Activated CD8-positive, alpha-beta T cell treated with anti-CD3 and anti-CD28 coated beads for 36 hours (primary cell): ENCODE measurements at regions not wholly inside any gene's neighbourhood (a gene's known extent, or its start where the extent isn't known, plus 50 kb on each side); places are given as distances from the start of the nearest gene placed in this dataset.

Source experiments
- ATAC-seq: fragments of 200-7000 bp; cut with Tn5 transposase; one replicate; pipeline ENCODE4 v1.10.0; 2021; ENCODE audit warnings: mild to moderate bottlenecking, moderate library complexity
- CTCF ChIA-PET: fragments of 350-600 bp; sonication (Branson Sonifier 250); formaldehyde crosslinking; loops from one replicate; lab custom pipeline; 2021; ENCODE audit warnings: antibody characterized with exemption; lab: Charles Lee
- POLR2A ChIA-PET: fragments of 350-600 bp; sonication (Branson Sonifier 250); formaldehyde crosslinking; loops from one replicate; lab custom pipeline; 2021; ENCODE audit warnings: antibody characterized with exemption; lab: Charles Lee
- DNase-seq: peaks from one replicate; pipeline ENCODE4 v3.0.0-alpha.2; 2020
- H3K27ac Mint-ChIP-seq: one replicate; pipeline ENCODE4 v1.8.0; 2021; ENCODE audit warnings: mild to moderate bottlenecking, mixed read lengths
- H3K27me3 Mint-ChIP-seq: one replicate; pipeline ENCODE4 v1.8.0; 2021; ENCODE audit warnings: mixed read lengths
- H3K36me3 Mint-ChIP-seq: one replicate; pipeline ENCODE4 v1.8.0; 2021; ENCODE audit warnings: low read depth, mixed read lengths
- H3K4me1 Mint-ChIP-seq: one replicate; pipeline ENCODE4 v1.8.0; 2021; ENCODE audit warnings: low read depth, mixed read lengths
- H3K4me3 Mint-ChIP-seq: one replicate; pipeline ENCODE4 v1.8.0; 2021; ENCODE audit warnings: mild to moderate bottlenecking, moderate library complexity, mixed read lengths
- H3K9me3 Mint-ChIP-seq: one replicate; pipeline ENCODE4 v1.8.0; 2021; ENCODE audit warnings: mixed read lengths
- CTCF ChIP-seq: fragments of 200-600 bp; IDR thresholded peaks from one replicate; pipeline ENCODE4 v1.8.0; 2022; ENCODE audit warnings: antibody characterized with exemption, mild to moderate bottlenecking
- intact Hi-C: fragments of 100-400 bp; cut with micrococcal nuclease; formaldehyde crosslinking; loops from one replicate; pipeline ENCODE4 v1.10.0; 2022

- TF ChIP-seq CTCF: no peak
- CTCF ChIA-PET: no interaction called here
- Mint-ChIP-seq H3K4me1 (no peaks in the 10 kb centered on the region), H3K27me3 (no peaks in the 10 kb centered on the region), H3K9me3 (no peaks in the 10 kb centered on the region), H3K4me3 (no peak overlapping the region), H3K36me3 (no peaks in the 10 kb centered on the region), H3K27ac (no peak overlapping the region)
- intact Hi-C loops: no loop called here
- DNase-seq (no peak), ATAC-seq (no peak)
- POLR2A ChIA-PET: no interaction called here
Measured at GRCh38 chr4:74608151-74608949, 163.4 kb downstream of the AREG start.

- no peak for TF ChIP-seq CTCF
- Mint-ChIP-seq H3K9me3 (no peaks in the 10 kb centered on the region), H3K4me1 (no peaks in the 10 kb centered on the region), H3K27ac (no peak overlapping the region), H3K36me3 (no peaks in the 10 kb centered on the region), H3K4me3 (no peak overlapping the region), H3K27me3 (no peaks in the 10 kb centered on the region)
- DNase-seq (no peak), ATAC-seq (no peak)
- intact Hi-C loops: no loop called here
- ChIA-PET CTCF (interaction anchor here (1.2 kb wide), 1 partner anchor 12 kb away, joined by 3 read pairs; no protein-coding TSS in a partner anchor), POLR2A (no interaction called here)
Measured at GRCh38 chr4:74610491-74610890, 165.6 kb downstream of the AREG start.

GRCh38 chr4:74612837-74613236 is 167.9 kb downstream of the AREG start:
- Mint-ChIP-seq H3K9me3 (peaks cover 2% of the 10 kb centered on the region), H3K36me3 (no peaks in the 10 kb centered on the region), H3K27me3 (no peaks in the 10 kb centered on the region), H3K4me3 (no peak overlapping the region), H3K27ac (no peak overlapping the region), H3K4me1 (no peaks in the 10 kb centered on the region)
- TF ChIP-seq CTCF: no peak
- ChIA-PET POLR2A (no interaction called here), CTCF (no interaction called here)
- DNase-seq (no peak), ATAC-seq (no peak)
- intact Hi-C loops: no loop called here

GRCh38 chr4:74613266-74613665 is 168.3 kb downstream of the AREG start:
- Mint-ChIP-seq H3K4me3 (no peak overlapping the region), H3K4me1 (no peaks in the 10 kb centered on the region), H3K27ac (no peak overlapping the region), H3K27me3 (no peaks in the 10 kb centered on the region), H3K9me3 (peaks cover 2% of the 10 kb centered on the region), H3K36me3 (no peaks in the 10 kb centered on the region)
- no peak for DNase-seq
- intact Hi-C loops: no loop called here
- ChIA-PET CTCF (no interaction called here), POLR2A (no interaction called here)
- TF ChIP-seq CTCF: no peak
- ATAC-seq: no peak

GRCh38 chr4:74615411-74615810 is 170.5 kb downstream of the AREG start:
- no peaks in the 10 kb centered on the region for H3K36me3 Mint-ChIP-seq
- TF ChIP-seq CTCF: no peak
- no peaks in the 10 kb centered on the region for H3K27me3 Mint-ChIP-seq
- H3K9me3 Mint-ChIP-seq: peaks cover 2% of the 10 kb centered on the region
- H3K4me1 Mint-ChIP-seq: no peaks in the 10 kb centered on the region
- no peak overlapping the region for H3K27ac Mint-ChIP-seq
- H3K4me3 Mint-ChIP-seq: no peak overlapping the region
- POLR2A ChIA-PET: no interaction called here
- ATAC-seq: no peak
- no peak for DNase-seq
- CTCF ChIA-PET: interaction anchor here (1.3 kb wide), 1 partner anchor 10 kb away, joined by 3 read pairs; no protein-coding TSS in a partner anchor
- intact Hi-C loops: no loop called here
